HG02571 (cell line): ENCODE measurements at regions not wholly inside any gene's neighbourhood (a gene's known extent, or its start where the extent isn't known, plus 50 kb on each side); places are given as distances from the start of the nearest gene placed in this dataset.

Experiments used
- ATAC-seq: cut with Tn5 transposase; IDR thresholded peaks from one replicate; pipeline ENCODE4 v1.9.1; 2021; ENCODE audit warnings: mild to moderate bottlenecking, moderate library complexity; ENCODE audit not compliant: unreplicated experiment

DNA sequence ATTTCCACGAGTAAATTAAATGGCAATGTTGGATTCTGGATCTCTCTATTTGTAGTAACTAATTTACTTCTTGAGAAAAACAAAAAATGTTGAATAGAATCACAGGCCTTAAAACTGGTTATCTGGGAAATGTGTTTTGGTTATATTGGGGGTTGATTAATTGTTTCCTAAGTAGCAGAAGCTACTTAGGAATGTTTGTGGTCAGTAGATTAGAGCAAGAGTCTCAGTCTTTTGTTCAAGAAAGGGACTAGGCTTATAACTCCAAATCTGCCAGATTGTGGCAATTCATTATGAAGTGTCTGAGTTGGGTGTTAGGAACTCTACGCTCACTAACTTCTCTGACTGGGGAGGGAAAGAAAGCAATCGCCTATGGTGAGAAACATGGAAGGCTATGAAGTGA is 244.3 kb upstream of the PHYHIPL start:
- no peak for ATAC-seq

DNA sequence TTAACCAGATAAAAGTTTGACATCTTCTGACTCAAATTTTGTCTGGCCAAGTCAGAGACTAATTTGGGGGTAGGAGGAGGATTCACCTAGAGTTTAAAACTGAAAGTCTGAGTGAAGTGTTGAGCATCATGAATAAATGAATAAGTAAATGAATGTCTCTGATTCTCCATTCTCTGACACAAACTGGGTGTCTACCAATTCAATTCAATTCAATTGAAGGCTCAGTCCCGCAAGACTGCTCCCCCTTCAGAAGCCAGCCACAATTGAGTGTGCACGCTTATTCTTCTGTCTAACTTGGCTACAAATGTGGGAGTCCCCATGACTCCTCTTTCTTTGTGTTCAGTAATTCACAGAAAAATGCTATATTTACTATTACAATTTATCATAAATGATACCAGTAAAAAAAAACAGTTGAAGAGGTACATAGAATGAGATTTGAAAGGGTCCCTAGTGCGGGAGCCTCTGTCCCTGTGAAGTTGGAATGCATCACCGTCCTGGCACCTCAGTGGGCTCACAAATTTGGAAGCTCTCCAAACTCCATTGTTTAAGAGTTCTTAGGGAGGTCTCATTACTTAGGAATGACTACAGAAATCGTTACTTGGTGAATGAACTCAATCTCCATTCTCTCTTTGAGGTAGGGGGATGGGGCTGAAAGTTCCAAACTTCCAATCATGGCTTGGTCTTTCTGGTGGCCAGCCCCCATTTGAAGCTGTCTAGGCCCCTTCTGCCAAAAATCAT is 243.7 kb upstream of the PHYHIPL start:
- no peak for ATAC-seq

DNA sequence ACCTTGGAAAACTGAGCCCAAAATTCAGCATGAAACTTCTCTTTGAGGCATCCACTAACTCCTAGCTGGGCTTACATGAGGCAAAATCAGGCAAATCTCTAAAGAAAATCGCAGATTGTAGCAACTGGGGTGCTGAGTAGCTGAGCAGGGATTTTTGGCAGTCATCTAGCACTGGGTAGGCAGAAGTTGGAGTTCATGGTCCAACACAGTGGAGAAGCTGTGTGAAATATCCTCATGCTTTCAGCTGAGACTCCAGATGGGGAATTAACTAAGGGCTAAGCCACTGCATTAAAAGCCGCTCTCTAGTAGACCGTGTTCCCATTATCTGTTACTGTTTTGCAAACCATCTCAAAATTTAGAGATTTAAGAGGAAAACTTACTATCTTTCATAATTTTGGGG is 240.1 kb upstream of the PHYHIPL start:
- ATAC-seq, result no peak

DNA sequence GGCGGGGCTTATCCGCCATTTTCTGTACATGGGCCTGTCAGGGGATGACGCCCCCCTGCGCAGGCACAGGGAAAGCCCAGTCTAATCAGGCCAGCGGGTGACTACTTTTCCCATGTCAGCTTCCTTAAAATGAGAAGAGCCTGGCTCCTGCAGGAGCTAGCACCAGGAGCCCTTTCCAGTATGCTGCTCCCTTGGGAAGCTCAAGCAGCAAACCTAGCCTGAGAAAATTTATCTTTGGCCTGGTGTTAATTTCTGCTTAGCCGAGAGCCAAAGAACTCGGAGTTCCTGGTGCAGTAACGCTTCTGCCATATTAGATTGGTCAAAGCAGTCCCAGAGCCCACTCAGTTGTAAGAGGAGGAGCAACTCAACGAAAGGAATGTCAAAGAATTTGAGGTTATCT is 239.0 kb upstream of the PHYHIPL start:
- no peak for ATAC-seq

GRCh38 chr10:58942724-58943123 is 233.7 kb upstream of the PHYHIPL start:
- no peak for ATAC-seq

DNA sequence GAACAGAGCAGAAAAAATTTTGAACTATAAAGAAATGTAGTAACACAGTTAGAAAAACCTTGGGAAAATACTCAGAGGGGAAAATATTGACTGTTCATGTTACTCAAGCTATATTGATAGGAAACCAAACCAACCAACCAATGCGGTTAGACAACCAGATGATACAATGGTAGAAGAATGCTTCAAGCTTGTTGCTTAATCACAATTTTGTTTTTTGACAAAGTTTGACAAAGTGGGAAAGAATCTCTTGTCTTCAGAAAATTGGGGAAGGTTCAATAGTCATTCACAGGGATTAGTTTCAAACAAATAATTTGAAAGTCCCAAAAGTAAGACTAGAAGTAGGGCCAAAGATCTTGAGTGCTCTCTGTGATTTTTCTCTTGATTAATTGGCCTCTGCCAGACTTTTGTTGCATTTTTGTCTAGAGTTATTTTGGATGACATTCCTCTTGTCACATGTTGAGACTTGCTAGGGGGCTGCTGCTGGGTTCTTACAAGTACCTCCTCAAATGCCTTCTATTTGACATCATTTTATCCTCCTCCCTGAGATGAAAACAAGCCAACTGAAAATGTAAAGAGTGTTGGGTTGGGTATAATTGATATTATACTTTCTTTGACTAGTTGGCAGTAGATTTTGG is 233.1 kb upstream of the PHYHIPL start:
- no peak for ATAC-seq

GRCh38 chr10:58943960-58944359 is 232.5 kb upstream of the PHYHIPL start:
- ATAC-seq, result no peak

- no peak for ATAC-seq
These were observed 228.1 kb upstream of the PHYHIPL start for GRCh38 chr10:58948303-58948702.

- no peak for ATAC-seq
These were observed 225.8 kb upstream of the PHYHIPL start for GRCh38 chr10:58950618-58951017.

DNA sequence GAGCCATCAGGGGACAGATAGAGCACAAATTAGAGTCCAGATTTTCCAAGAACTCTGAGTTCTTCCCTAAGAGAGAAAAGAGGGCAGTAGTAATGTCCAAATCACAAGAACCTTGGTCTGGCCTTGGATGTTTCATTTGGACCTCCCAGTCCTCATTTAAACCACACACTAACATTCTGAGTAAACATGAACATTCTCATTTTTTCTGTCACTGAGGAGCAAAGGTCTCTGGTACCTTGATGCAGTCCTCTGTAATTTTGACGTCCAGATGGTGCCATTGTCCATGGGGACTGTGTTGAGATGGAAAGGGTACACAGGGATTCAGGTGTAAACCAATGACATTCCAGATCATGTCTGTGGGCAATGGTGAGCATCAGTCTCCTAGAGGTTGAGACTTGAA is 225.4 kb upstream of the PHYHIPL start:
- no peak for ATAC-seq

DNA sequence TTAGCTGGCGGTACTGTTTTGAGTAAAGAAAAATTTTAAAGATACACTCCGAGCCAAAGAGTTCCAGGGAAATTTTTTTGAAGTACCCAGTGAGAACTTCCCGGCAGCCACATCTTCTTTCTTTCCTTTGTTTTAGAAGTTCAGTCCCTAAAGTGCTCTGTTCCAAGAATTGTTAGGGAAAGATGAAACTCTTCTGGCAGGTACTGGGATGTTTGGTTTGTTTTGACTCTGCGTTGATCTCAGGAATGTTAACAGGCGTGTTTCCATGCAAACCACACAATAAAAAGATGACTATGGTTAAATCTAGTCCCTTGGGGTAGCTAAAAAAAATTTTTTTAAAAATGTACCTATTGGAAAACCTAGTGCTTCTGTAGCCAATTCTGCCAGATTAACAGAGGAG is 224.7 kb upstream of the PHYHIPL start:
- ATAC-seq, result no peak

- ATAC-seq, result no peak
These were observed 224.3 kb upstream of the PHYHIPL start for GRCh38 chr10:58952162-58952601.

DNA sequence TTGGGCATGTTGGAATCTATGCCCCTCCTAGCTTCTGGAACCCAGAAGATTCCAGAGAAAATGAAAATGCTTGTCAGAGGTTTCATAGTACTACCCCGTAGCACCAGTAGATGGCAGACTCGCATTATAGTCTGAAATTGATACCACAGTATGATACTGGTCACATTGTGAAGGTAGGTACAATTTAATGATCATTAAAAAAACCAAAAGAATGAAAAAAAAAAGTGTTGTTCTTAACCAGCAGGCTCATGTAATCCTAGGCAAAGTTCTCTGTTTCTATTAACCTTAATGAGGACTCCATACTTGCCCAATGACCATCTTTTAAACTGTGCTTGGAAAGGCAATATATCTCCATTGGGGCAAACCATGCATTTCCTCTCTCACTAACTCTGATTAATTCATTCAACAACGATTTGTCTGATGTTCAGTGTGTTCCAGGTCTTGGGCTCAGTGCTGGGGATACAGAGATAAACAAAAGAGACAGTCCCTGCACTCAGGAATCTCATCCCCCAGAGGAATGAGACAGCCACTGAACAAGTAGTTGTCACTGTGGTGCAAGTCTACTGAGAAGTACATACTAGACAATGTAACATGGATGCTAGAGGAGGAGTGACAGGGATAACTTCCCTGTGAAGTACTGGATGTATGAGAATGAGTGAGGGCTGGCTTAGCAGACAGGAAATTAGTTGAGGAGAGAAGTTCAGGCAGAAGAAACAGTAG is 223.5 kb upstream of the PHYHIPL start:
- peak; percentile 73 for ATAC-seq

GRCh38 chr10:58954178-58954577 is 222.3 kb upstream of the PHYHIPL start:
- no peak for ATAC-seq

GRCh38 chr10:58955615-58956014 is 220.8 kb upstream of the PHYHIPL start:
- ATAC-seq, result no peak

DNA sequence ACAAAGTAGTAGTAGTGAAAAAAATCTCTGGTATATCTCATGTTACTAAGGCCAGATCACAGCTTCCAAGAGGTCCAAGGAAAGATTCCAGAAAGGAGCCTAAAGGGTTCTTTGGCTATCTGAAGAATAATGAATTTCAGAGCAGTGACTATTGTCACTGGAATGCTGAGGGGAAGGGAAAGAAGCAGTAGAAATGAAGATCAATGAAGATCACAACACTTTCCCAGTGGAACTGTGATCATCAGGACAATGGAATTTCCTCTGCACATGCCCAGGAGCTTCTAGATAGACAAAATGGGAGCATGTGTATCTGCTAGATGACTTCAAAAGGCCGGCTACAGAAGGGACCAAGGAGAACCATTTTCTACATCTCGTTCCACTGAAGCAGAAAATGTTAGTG is 219.5 kb upstream of the PHYHIPL start:
- ATAC-seq, result no peak

- no peak for ATAC-seq
These were observed 218.9 kb upstream of the PHYHIPL start for GRCh38 chr10:58957517-58957916.

DNA sequence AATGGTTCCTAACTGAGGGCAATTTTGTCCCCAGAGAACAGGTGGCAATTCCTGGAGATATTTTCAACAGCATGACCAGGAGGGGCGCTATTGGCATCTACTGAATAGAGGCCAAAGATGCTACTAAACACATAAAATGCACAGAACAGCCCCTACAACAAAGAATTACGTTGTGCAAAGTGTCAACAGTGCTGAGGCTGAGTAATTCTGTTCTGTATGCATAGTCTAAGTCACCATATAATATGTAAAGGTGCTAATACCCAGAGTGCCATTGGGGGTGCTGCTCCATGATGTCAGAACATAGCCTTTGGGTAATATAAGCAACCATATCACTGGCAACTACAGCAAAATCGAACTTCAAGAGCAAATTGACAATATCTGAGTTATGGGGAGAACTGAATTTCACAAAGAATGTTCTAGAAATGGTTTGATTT is 213.3 kb upstream of the PHYHIPL start:
- ATAC-seq, result no peak

- ATAC-seq, result no peak
These were observed 212.7 kb upstream of the PHYHIPL start for GRCh38 chr10:58963723-58964124.

DNA sequence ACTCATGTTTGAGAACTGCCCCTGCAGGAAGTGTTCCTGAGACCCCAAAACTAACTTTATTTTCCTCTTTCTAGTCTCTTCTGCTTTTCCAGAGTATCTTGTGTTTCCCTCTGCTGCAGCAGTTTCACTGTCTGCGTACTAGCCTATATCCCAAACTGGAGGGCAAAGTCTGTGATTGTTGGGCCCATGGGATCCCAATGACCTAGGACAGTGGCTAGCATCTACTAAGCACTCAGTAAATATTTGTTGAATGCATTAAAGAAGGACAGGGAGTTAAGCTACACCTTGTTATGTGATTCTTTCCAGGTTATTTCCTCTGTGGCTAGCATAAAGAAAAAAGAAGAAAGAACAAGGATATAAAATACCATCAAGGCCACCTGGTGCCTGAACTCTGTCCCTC is 210.6 kb upstream of the PHYHIPL start:
- ATAC-seq, result no peak

- ATAC-seq, result peak; percentile 68
These were observed 208.7 kb upstream of the PHYHIPL start for GRCh38 chr10:58967551-58968388.
